T47D (cell line): ENCODE measurements at regions not wholly inside any gene's neighbourhood (a gene's known extent, or its start where the extent isn't known, plus 50 kb on each side); places are given as distances from the start of the nearest gene placed in this dataset.

ENCODE experiments used
- DNase-seq, 2 experiments: peaks; one replicate each; pipeline versions ENCODE4 v3.0.0 to v3.0.0-alpha.2; 2011 to 2012; ENCODE audit warnings: low read depth in 1 of 2, low spot score in 1 of 2
- JUND ChIP-seq: IDR thresholded peaks from 2 replicates; pipeline ENCODE4 v1.6.1; 2012; ENCODE audit warnings: low read depth
- in situ Hi-C: cut with HindIII; loops from 2 replicates; pipeline ENCODE4 v1.10.0; 2016; ENCODE audit warnings: low sequenced_read_pairs, low pct_unique_long_range_greater_than_20kb

GRCh38 chr5:78706825-78707224 is 58.3 kb upstream of the LHFPL2 start:
- no peak for TF ChIP-seq JUND
- no peak for DNase-seq
- in situ Hi-C loops: no loop called here

GRCh38 chr5:78706381-78706780 is 57.8 kb upstream of the LHFPL2 start:
- TF ChIP-seq JUND: no peak
- no peak for DNase-seq
- in situ Hi-C loops: no loop called here

GRCh38 chr5:78705826-78706225 is 57.3 kb upstream of the LHFPL2 start:
- no peak for TF ChIP-seq JUND
- in situ Hi-C loops: no loop called here
- DNase-seq: no peak

- in situ Hi-C loops: no loop called here
- no peak for DNase-seq
- TF ChIP-seq JUND: no peak
Measured at GRCh38 chr5:78701795-78702410, 53.3 kb upstream of the LHFPL2 start.

GRCh38 chr5:78699552-78700153 is 51.1 kb upstream of the LHFPL2 start:
- DNase-seq: peak in 1 of 2 experiments; percentile 31
- TF ChIP-seq JUND: no peak
- in situ Hi-C loops: no loop called here

- DNase-seq: no peak
- in situ Hi-C loops: no loop called here
- no peak for TF ChIP-seq JUND
Measured at GRCh38 chr5:78698191-78698791, 49.7 kb upstream of the LHFPL2 start.
